ENCODE measurements at regions not wholly inside any gene's neighbourhood (a gene's known extent, or its start where the extent isn't known, plus 50 kb on each side); places are given as distances from the start of the nearest gene placed in this dataset.
"Not testable (repeated sequence)": the region's sequence is repeated elsewhere in the genome, so short reads cannot be mapped to it uniquely, and the experiment has no call there.

DNA sequence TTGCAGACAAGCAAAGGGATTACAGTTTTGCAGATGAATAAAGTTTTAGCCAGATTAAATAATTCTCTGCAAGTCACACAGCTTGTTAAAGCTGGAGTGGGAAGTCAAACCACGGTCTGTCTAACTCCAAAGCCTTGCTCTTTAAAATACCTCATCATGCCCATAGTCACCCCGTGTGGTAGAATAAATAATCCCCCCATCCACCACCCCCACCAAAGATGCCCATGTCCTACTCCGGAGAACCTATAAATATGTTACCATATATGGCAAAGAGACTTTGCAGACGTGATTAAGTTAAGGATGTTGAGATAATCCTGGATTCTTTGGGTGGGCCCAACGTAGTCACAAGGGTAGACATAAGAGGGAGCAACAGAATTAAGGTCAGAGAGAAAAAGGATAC lies 118.7 kb downstream of the BEND2 start:
- DNase-seq, result no peak

DNA sequence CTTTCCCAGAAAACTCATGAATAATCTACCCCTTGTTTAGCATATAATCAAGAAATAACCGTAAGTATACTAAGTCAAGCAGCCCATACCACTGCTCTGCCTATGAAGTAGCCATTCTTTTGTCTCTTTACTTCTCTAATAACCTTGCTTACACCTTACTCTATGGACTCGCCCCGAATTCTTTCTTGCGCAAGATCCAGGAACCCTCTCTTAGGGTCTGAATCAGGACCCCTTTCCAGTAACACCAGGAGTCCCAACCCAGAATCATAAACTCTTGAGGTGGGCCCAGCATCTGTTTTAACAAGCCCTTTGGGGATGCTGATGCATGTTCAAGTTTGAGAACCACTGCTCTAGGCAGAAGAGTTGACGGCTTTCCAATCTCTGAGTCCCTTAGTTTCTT lies 119.6 kb downstream of the BEND2 start:
- no peak for DNase-seq

DNA sequence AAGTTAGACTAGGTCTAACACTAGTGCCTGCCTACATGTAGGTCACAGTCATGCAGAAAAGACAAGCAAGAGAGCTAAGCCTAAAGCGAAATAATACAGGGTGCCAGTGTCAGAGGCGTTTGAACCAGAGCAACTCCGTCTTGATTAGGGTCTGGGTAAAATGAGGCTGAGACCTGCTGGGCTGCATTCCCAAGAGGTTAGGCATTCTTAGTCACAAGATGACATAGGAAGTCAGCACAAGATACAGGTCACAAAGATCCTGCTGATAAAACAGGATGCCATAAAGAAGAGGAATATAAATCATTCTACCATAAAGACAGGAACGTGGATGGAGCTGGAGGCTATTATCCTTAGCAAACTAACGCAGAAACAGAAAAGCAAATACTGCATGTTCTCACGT lies 120.9 kb downstream of the BEND2 start:
- no peak for DNase-seq

DNA sequence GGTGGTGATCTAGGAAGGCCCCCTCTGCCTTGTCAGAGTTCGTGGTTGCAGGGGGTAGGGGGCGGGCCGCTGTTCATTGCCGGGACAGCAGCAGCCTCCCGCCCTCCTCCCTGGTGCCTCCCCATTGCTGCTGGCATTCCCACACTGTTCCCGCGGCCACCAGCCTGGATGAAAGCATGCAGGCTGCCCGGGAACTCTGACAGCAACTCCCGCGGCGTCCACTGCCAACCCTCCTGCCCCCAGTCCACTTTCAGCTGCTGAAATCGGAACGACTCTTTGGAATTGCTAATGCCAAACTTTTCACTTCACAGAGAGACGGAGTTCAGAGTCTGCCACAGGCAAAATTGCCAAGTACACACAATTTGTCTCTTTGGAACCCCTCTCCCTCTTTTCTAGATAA lies 121.9 kb downstream of the BEND2 start:
- DNase-seq, result no peak

DNA sequence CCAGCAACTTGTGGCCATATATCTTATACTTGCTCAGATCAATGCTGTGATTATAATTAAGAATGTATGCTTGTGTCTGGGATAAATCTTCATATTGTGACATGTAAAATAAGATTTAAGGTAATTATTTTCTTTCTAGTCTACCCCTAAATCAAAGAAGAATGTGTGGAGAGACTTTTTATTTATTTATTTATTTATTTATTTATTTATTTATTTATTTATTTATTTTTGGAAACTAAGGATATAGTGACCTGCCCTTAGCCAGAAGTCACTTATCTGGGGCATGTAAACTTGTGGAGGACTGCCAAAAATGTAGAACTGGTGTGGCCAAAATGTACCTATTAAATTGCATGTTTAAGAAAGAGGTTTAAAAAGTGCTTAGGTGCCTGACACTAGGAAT lies 144.3 kb downstream of the BEND2 start:
- DNase-seq, result no peak

DNA sequence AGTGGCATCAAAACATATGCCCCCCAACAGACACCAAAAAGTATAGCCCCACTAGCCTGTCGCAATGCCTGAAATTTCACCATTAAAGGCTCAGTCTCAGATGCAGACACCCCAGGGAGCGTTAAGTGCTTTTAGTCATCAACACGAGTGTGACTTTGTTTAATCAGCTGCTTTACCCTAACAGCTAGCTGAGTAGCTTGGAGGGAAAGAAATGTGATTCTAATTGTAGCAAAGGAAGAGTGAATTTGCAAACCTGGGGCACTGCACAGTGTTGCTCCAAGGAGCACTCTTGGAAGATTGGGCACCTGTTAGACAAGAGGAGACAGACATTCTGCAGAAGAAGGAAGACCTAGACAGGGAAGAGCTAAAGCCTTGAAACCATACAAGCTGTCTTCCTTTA lies 145.1 kb downstream of the BEND2 start:
- no peak for DNase-seq

DNA sequence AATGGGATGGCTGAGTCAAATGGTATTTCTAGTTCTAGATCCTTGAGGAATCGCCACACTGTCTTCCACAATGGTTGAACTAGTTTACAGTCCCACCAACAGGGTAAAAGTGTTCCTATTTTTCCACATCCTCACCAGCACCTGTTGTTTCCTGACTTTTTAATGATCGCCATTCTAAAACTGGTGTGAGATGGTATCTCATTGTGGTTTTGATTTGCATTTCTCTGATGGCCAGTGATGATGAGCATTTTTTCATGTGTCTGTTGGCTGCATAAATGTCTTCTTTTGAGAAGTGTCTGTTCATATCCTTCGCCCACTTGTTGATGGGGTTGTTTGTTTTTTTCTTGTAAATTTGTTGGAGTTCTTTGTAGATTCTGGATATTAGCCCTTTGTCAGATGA lies 152.6 kb downstream of the BEND2 start:
- DNase-seq, result not testable (repeated sequence)

DNA sequence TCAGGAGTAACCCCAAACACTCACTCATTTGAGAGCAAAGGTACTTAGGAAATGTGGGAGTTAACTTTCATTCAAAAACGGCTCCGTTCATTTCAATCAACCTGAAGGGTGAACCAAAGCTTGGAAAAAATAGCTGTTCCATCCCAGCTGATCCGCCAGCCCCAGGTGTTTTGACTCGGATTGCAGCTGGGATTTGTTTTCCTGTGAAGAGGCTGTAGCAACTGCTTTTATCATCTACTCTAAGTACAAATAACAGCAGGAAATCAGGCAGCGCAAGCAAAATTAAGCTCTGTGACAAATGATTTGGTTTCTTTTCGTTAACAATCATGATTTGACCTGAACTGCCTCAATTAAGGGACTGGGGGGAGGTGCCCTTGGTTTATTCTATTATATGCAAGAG lies 154.7 kb downstream of the BEND2 start:
- no peak for DNase-seq

DNA sequence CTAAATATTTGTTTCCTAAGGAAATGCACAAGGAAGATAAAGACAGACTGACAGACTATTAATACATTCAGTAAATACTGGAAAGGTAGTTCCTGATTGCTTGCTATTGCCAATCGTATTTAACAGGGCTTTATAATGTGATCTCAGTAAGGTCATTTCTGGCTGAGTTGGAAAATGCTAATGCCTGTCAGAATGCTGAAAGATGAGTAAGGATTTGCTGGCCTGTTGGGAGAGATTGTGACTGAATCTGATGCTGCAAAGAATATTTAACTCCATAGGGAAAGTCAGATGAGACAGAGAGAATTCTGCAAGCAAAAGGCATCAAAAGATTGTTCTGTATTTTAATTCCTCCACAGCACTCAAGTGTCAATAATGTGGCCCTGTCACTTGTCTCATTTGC lies 169.0 kb downstream of the BEND2 start:
- no peak for DNase-seq

DNA sequence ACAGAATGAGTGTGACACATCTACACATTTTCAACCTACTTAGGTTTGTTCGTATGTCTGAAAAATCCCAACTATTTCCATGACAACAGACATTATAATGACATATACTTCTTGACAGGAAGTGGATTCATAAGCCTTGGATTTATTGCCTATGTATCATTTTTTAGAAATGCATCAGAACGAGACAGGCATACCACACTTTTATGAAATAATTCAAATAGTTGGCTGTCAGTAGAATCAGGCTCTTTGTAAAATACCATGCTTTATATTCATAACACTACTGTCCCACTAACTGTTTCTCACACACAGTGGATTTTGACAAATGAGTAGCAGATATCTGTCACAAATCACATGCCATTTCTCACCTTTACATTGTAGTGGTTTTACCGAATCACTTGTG lies 173.2 kb downstream of the BEND2 start:
- no peak for DNase-seq

DNA sequence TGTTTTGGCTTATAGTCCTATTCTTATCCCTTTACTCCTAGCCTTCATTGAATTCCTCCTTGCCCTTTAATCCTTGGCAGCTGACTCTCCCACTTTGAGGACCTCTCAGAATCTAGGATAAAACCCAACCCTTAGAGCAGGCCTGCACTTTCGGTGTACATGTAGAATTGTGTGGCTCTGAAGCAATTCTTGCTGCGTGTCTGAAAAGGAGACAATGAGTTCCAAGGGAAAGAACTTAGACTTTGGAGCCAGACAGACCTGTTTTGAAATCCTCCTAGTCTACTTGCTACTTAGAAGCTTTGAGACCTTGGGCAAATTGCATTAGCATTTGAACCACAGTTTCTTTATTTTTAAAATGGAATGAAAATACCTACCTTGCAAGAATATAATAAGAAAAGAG lies 175.2 kb downstream of the BEND2 start:
- no peak for DNase-seq

DNA sequence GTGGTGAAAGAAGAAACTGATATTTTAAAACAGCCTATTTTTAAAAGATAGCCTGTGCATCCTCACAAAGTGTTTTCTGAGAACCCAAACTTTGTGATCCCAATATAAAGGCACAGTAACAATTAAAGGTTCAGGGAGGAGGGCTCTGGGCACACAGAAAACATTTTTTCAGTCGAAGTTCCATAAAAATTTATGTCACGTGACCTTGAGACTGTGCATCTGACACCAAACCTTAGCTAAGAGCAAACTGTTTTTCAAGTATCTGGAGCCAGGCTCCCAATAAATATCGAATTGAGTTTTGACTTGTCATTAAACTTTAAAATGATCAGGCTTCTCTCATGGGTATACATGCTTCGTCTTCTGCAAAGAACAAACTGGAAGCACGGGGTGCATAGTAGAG lies 177.9 kb downstream of the BEND2 start:
- no peak for DNase-seq

DNA sequence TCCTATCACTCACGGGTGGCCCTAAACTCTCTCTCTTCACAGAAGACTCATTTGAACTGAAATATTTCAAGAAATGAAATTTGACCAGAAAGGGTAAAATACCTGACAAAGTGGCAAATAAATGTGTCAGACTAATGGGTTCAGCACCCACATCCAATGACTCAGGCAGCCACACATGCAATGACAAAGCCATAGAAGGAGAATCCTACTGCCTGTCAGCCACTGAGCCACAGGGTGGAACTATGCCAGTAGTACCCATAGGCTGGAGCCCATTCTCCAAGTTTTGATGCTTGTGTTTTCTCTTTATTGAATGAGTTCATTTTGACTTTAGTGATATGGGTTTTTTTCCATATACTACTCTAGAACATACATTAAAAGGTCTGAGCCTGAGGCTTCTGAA lies 179.0 kb downstream of the BEND2 start:
- DNase-seq, result no peak

DNA sequence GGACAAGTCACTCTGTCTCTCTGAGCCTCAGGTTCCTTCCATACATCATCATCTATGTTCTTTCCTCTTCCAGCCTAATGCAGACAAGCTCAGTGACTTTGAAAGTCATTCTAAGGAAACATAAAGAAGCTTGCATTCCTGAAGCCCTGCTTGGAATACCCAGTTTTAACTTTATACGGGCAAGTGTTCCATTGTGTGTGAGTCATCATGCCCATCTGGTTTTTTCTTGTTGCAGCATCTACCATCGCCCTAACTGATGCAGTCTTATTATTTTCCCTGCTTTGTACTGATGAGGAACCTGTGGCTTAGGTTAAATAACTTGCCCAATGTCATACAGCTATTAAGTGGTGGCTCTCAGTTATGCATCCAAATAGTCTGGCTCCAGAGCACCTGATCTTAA lies 177.9 kb upstream of the RAI2 start:
- no peak for DNase-seq

DNA sequence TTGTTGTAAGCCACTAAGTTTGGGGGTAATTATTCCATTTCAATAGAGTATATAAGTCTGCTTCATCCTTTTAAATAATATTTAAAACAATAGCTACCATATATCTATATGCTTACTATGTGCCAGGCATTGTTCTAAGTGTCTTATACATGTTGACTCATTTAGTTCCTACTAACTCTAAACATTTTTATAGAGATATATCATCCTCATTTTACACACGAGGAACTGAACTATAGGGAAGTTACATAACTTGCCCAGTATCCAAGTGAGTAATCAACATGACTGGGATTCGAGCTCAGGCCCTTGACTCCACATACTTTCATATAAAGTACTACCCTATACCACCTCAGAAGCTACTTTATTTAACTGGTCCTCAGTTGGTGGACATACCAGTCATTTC lies 175.3 kb upstream of the RAI2 start:
- DNase-seq, result no peak

DNA sequence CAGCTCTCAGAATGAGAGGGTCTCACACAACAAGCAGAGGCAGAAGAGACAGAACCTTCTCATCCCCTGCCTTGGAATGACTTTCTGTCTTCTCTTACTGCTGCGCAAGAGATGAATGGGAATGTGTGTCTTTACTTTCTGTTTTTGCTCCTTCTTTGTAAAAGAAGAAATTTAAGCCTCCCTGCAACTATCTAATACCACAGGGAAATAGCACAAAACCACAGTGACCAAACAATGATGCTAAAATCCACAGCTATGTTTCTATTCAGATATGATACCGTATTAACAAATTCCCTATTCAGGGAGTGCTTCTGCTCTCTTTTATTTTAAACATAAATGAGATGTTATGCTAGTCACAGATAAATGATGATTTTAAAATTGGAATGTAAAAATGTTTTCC lies 173.8 kb upstream of the RAI2 start:
- no peak for DNase-seq

DNA sequence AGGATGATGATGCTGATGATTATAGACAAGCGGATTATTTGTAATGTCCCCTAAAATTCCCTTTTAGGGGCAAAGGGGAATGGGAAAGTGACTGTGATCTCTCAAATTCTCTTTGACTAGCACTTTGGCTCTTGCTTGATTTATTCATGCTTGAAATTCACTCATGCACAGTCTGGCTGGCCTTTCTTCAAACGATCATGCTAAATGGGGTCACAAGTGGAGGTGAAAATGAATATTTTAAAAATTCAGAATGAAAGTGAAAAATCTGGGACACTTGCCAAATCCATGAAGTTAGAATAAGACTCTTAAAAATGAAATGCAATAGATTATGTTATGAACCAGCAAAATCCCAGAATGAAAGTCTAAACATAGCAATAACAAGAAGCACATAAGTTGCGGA lies 173.4 kb upstream of the RAI2 start:
- DNase-seq, result no peak

DNA sequence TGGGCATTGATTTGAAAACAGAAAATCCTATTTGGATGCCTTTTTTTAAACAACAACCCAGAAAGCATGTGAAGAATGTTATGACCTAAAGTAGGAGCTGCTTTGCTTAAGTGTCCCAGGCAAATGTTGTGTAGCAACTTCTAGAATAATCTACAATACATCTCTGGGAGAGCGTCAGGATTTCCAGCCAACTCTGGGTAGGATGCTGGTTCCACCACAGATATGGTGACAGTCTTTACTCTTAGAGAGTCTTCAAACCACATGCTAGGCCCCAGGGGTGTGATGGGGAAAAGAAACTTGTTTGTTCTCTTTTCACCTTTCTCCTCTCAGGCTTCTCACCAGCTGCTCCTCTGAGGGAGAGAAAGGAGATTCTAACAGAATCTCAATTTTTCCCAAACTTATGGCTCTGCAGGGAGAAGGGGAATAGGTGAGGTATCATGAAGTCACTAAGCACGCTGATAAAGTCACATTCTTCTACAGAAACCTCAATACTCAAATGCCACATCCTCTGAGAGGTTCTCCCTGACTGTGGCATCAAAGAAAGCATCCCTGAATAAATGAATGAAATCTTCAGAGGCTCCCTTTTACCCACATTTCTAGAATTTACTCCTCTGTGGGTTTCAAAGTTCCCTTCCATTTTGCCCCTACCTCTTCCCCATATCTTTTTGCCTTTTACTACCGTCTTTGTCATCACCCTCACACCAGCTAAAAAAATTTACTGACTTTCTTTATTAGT lies 171.6 kb upstream of the RAI2 start:
- no peak for DNase-seq

DNA sequence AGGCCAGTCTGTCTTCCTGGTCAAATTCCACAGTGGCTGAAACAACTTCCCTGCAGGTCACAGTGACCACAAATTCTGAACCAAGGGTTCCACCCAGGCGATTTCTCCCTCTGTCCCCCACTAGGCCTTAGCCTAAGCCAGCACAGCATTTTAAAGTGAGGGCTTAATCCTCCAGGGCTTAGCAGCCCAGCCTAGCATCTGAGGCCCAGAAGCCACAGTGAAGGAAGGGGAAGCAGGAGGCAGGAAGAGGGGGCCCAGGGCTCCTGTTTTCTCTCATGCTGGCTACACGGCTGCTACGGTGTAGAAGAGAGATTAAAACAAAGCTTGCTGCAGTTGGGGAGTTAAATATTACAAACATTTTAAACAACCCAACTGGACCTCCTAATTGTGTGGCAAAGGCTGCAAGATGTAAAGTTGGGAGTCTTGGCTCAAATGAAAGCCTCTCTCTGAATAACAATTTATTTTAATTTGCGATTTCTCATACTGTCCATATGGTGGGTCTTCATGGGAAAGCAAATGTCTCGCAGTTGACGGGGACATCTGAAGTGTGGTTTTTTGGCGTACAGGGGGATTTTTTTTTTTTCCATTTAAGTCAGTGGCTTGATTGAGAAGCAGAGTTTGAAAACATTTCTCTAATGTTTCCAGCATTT lies 170.8 kb upstream of the RAI2 start:
- no peak for DNase-seq

DNA sequence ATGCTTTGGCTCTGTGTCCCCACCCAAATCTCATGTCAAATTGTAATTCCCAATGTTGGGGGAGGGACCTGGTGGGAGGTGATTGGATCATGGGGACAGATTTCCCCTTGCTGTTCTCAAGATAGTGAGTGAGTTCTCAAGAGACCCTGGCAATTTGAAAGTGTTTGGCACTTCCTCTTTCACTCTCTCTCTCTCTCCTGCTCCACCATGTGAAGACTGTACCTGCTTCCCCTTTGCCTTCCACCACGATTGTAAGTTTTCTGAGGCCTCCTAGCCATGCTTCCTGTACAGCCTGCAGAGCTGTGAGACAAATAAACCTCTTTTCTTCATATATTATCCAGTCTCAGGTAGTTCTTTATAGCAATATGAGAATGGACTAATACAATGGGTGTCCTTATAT lies 169.6 kb upstream of the RAI2 start:
- DNase-seq, result not testable (repeated sequence)

DNA sequence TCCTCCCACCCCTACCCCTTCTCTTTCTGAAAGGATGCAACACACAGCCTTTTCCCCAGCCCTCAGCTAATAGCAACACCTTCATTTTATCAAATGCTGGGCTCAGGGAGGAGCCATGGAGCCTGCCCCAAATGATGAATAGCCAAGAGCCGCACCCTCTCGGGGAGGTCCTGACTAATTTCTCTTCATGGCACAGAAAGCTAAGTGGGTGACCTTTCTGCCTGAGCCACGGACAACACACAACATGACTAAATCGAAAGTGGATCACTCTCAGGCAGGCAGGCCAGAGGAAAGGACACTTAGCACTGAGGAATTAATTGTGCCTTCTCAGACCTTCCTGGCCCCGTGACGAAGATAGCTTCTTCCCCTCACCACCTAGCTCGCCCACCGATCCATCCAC lies 165.1 kb upstream of the RAI2 start:
- no peak for DNase-seq

DNA sequence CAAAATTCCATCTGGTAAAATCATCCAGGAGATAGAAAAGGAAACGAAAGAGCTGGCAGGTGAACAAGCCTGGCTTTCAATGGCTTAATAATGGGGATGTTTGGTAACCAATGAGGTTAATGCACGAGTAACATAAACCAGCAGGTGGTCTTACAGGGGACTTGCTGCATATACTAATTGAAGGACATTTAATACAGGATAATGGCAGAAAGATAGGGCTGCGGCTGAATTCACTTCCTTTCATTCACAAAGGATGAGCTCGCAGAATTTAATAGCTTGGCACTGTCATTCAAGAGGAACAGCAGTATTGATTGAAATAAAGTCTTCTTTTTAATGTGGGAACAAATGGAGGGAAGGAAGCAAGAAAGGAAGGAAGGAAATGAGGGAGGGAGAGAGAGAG lies 156.3 kb upstream of the RAI2 start:
- no peak for DNase-seq

DNA sequence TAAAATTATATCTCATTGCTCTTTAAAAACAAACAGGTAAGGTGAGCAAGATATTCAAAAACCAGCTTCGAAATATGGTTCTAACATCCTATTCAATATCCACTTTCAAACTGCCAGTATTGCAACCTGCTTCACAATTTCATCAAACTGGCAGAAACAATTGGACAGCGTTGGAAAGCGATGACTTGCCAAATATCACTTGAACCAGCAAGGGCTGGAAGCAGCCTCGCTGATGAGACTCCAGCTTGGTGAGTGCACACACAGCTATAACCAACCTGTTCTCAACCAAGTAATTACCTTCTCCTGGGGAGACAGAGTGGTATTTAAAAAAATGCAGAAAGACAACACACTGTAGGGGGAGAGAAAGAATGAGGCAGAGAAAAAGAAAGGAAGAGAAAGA lies 155.8 kb upstream of the RAI2 start:
- no peak for DNase-seq

DNA sequence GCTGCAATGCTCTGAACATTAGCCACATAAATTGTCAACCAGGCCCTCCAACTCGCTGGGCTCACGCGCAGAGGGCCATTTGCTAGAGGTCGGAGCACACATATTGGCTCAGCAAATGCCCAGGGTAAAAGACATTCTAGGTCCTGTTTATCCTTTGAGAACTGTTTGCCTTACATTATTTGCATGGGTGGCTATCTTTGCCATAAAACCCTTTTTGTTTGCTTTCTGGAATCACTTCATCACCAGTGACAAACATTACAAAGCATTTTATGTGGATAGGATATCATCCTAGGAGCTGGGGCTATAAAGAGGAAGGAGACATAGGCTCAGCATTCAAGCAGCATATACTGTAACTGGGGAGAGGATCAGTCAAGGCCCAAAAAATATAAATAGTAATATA lies 149.2 kb upstream of the RAI2 start:
- DNase-seq, result no peak

DNA sequence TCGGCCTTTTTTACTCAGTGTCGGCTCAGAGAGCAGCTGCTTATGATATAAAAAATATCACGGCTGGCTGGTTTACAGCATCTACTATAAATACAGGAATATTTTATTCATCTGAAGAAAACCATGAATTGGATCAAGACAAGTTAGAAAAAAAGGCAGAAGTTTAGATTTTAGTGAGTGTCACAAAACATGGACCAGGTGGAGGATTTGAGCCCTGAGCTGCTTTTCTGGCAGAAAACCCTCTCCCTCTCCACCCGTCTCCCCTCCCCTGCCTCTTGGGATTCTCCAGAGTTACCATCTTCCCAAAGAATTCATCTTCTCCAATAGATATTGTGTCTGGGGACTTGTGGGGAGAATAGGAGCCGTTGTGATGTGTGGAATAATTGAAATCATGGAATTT lies 142.8 kb upstream of the RAI2 start:
- DNase-seq, result no peak
